Mesenchymal stem cell (in vitro differentiated cells and primary cell): ENCODE measurements at regions not wholly inside any gene's neighbourhood (a gene's known extent, or its start where the extent isn't known, plus 50 kb on each side); places are given as distances from the start of the nearest gene placed in this dataset.

ENCODE experiments used
- DNase-seq: peaks from one replicate; pipeline ENCODE4 v3.0.0-alpha.2; 2013
- H2AFZ ChIP-seq: one replicate; pipeline ENCODE4 v1.6.1; 2013; ENCODE audit warnings: low read depth, mild to moderate bottlenecking, control low read depth, inconsistent platforms, low read length, moderate library complexity
- H2AK5ac ChIP-seq: 2 replicates; pipeline ENCODE4 v1.6.1; 2013; ENCODE audit warnings: low read length, moderate library complexity, mild to moderate bottlenecking, inconsistent platforms; ENCODE audit not compliant: severe bottlenecking
- H2BK120ac ChIP-seq: one replicate; pipeline ENCODE4 v1.6.1; 2013; ENCODE audit warnings: low read depth, mild to moderate bottlenecking, inconsistent platforms, low read length, moderate library complexity
- H2BK12ac ChIP-seq, 2 experiments: one replicate each; pipeline ENCODE4 v1.6.1; 2013; ENCODE audit warnings: inconsistent platforms in 2 of 2, low read length in 2 of 2, mild to moderate bottlenecking in 2 of 2, moderate library complexity in 2 of 2, control low read depth in 1 of 2
- H2BK15ac ChIP-seq: one replicate; pipeline ENCODE4 v1.6.1; 2013; ENCODE audit warnings: mild to moderate bottlenecking, low read depth, inconsistent platforms; ENCODE audit not compliant: poor library complexity, severe bottlenecking
- H2BK5ac ChIP-seq: 2 replicates; pipeline ENCODE4 v1.6.1; 2013; ENCODE audit warnings: low read depth, mild to moderate bottlenecking, low read length, control low read depth, inconsistent platforms; ENCODE audit not compliant: poor library complexity, severe bottlenecking
- H3K14ac ChIP-seq, 2 experiments: one replicate each; pipeline ENCODE4 v1.6.1; 2013; ENCODE audit warnings: inconsistent platforms in 2 of 2, low read length in 2 of 2, control low read depth in 1 of 2, mild to moderate bottlenecking in 1 of 2, moderate library complexity in 1 of 2
- H3K18ac ChIP-seq, 2 experiments: one replicate each; pipeline ENCODE4 v1.6.1; 2013; ENCODE audit warnings: inconsistent platforms in 2 of 2, low read length in 2 of 2, control low read depth in 1 of 2, low read depth in 1 of 2, mild to moderate bottlenecking in 1 of 2
- H3K23ac ChIP-seq, 2 experiments: one replicate each; pipeline ENCODE4 v1.6.1; 2013; ENCODE audit warnings: inconsistent platforms in 2 of 2, low read length in 2 of 2, mild to moderate bottlenecking in 2 of 2, moderate library complexity in 2 of 2, control low read depth in 1 of 2
- H3K27ac ChIP-seq: 2 replicates; pipeline ENCODE4 v1.5.1; 2013; ENCODE audit warnings: mild to moderate bottlenecking, moderate library complexity, low read length, control low read depth, inconsistent platforms; ENCODE audit not compliant: poor library complexity, severe bottlenecking
- H3K27me3 ChIP-seq, 2 experiments: 2 replicates each; pipeline versions ENCODE4 v1.6.1 to v1.7.0; 2013; ENCODE audit warnings: low read length in 2 of 2, mild to moderate bottlenecking in 2 of 2, moderate library complexity in 2 of 2, control low read depth in 1 of 2, inconsistent platforms in 1 of 2; ENCODE audit not compliant: control insufficient read depth in 1 of 2, insufficient read depth in 1 of 2
- H3K36me3 ChIP-seq, 2 experiments: 2 replicates each; pipeline versions ENCODE4 v1.6.1 to v1.7.0; 2013; ENCODE audit warnings: low read length in 2 of 2, control low read depth in 1 of 2, inconsistent platforms in 1 of 2, low read depth in 1 of 2, mild to moderate bottlenecking in 1 of 2; ENCODE audit not compliant: insufficient read depth in 2 of 2, control insufficient read depth in 1 of 2
- H3K4ac ChIP-seq, 2 experiments: one replicate each; pipeline ENCODE4 v1.6.1; 2013; ENCODE audit warnings: inconsistent platforms in 2 of 2, low read length in 2 of 2, mild to moderate bottlenecking in 2 of 2, moderate library complexity in 2 of 2, control low read depth in 1 of 2, low read depth in 1 of 2
- H3K4me1 ChIP-seq: 2 replicates; pipeline ENCODE4 v1.6.1; 2013; ENCODE audit warnings: low read depth, low read length, control low read depth; ENCODE audit not compliant: control insufficient read depth, insufficient read depth
- H3K4me2 ChIP-seq: 2 replicates; pipeline ENCODE4 v1.6.1; 2013; ENCODE audit warnings: low read length, mild to moderate bottlenecking, inconsistent platforms; ENCODE audit not compliant: poor library complexity, severe bottlenecking
- H3K4me3 ChIP-seq, 2 experiments: 2 replicates each; pipeline versions ENCODE4 v1.5.1 to v1.7.0; 2013; ENCODE audit warnings: low read length in 2 of 2, mild to moderate bottlenecking in 2 of 2, control low read depth in 1 of 2, low read depth in 1 of 2; ENCODE audit not compliant: insufficient read depth in 1 of 2
- H3K79me1 ChIP-seq: replicated peaks from 2 replicates; pipeline ENCODE4 v1.6.1; 2013; ENCODE audit warnings: mild to moderate bottlenecking, control low read depth, low read length, inconsistent platforms; ENCODE audit not compliant: poor library complexity, severe bottlenecking
- H3K9ac ChIP-seq: 2 replicates; pipeline ENCODE4 v1.7.0; 2013; ENCODE audit warnings: mild to moderate bottlenecking, low read length, moderate library complexity
- H3K9me3 ChIP-seq: 2 replicates; pipeline ENCODE4 v1.7.0; 2013; ENCODE audit warnings: mild to moderate bottlenecking, low read length; ENCODE audit not compliant: control insufficient read depth
- H4K8ac ChIP-seq: one replicate; pipeline ENCODE4 v1.6.1; 2013; ENCODE audit warnings: inconsistent platforms, mild to moderate bottlenecking, low read length, moderate library complexity
- H4K91ac ChIP-seq: one replicate; pipeline ENCODE4 v1.6.1; 2013; ENCODE audit warnings: mild to moderate bottlenecking, low read length, inconsistent platforms
- WGBS: methylation state at CpG from one replicate; pipeline ENCODE4 v1.1.7; 2013; ENCODE audit warnings: mixed read lengths; 5-methylcytosine and 5-hydroxymethylcytosine counted together

DNA sequence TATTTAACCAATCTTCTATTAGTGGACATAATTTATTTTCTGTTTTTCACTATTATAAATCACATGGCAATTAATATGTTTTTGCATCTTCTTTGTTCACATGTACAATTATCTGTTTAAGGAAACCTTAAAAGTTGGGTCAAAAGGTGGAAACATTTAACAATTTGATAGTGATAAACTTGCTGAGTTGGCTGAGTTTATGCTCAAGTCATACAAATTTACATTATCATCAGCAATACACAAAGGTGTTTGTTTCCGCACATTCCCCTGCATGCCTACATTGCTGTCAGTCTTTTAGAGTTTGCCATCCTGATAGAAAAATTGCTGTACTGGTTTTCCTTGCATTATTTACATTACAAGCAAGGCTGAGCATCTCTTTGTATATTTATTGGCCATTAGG lies 139.5 kb downstream of the KCNRG start:
- Histone ChIP-seq H3K4ac (no peak overlapping the region), H3K14ac (no peak overlapping the region), H2BK15ac (no peak overlapping the region), H3K79me1 (no peaks in the 10 kb centered on the region), H4K8ac (no peak overlapping the region), H3K23ac (no peak overlapping the region), H3K27me3 (no peaks in the 10 kb centered on the region), H2BK5ac (no peak overlapping the region), H3K27ac (no peak overlapping the region), H3K4me2 (no peak overlapping the region), H3K4me3 (no peak overlapping the region), H2AK5ac (no peak overlapping the region), H4K91ac (no peak overlapping the region), H3K4me1 (peaks cover 2% of the 10 kb centered on the region), H2BK12ac (no peak overlapping the region), H3K9me3 (no peaks in the 10 kb centered on the region), H2BK120ac (no peak overlapping the region), H3K18ac (no peak overlapping the region), H2AFZ (no peak overlapping the region), H3K36me3 (no peaks in the 10 kb centered on the region), H3K9ac (no peak overlapping the region)
- 67% methylated on average over 1 of the region's 1 CpG for WGBS
- no peak for DNase-seq

DNA sequence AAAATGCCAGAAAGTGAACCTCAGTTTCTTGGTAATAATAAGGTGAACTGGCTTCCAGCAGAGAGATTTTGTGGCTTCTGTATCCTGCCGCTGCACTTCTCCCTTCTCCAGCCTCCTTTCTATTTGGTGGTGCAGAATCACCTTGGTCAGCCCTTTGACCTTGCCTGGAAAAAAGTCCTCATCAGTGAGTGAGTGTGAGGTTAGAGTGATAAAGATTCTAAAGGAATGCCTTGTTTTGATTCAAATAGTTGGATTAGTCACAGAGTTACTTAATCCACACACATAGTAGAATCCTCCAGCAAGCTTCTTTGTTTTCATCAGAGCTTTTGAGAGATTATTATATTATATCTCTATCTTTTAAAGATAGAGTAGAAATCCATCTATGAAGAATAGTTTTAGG lies 140.9 kb downstream of the KCNRG start:
- peak overlapping the region; percentile 59 for H3K9ac ChIP-seq
- no peak overlapping the region for H2BK15ac ChIP-seq
- no peaks in the 10 kb centered on the region for H3K79me1 ChIP-seq
- no peak overlapping the region for H2AK5ac ChIP-seq
- no peak overlapping the region for H3K23ac ChIP-seq
- H3K4me3 ChIP-seq = no peak overlapping the region
- no peak overlapping the region for H3K4ac ChIP-seq
- H3K14ac ChIP-seq = no peak overlapping the region
- WGBS = no CpG with 5 or more reads among the region's 1 CpG
- no peaks in the 10 kb centered on the region for H3K36me3 ChIP-seq
- H2BK120ac ChIP-seq = no peak overlapping the region
- DNase-seq = peak; percentile 84
- no peak overlapping the region for H4K8ac ChIP-seq
- no peak overlapping the region for H3K27ac ChIP-seq
- H3K4me1 ChIP-seq = peaks cover 2% of the 10 kb centered on the region
- no peaks in the 10 kb centered on the region for H3K9me3 ChIP-seq
- H3K4me2 ChIP-seq = no peak overlapping the region
- no peak overlapping the region for H3K18ac ChIP-seq
- H2BK12ac ChIP-seq = no peak overlapping the region
- no peak overlapping the region for H4K91ac ChIP-seq
- H2BK5ac ChIP-seq = no peak overlapping the region
- H2AFZ ChIP-seq = no peak overlapping the region
- no peaks in the 10 kb centered on the region for H3K27me3 ChIP-seq

DNA sequence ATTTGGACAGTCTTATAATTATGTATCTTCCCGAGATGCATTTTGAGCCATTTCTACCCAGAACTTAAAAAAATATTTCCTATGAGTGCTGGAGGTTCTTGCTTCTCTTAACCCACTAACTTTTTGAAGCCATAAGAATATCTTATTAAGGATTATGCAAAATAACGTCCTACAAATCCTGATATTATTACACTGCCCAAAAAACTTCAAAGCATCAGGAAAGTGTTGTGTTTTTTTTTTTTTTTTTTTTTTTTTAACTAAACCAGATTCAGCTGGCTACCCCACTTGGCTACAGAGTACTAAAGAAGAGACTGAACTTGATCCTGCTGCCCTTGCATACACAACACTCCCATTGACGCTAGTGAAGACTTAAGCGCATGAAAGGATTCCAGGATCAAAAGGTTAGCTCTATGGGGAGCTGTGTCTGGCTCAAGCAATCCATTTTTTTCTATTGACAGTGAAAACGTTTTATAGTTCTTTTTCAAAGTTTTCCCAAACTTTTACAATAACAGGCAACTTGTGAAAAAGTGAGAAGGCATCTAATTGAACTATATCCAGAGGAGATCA lies 141.4 kb downstream of the KCNRG start:
- Histone ChIP-seq H2BK120ac (no peak overlapping the region), H2BK5ac (no peak overlapping the region), H4K91ac (no peak overlapping the region), H3K14ac (no peak overlapping the region), H3K4ac (no peak overlapping the region), H3K18ac (no peak overlapping the region), H3K4me3 (no peak overlapping the region), H2AK5ac (no peak overlapping the region), H3K79me1 (no peaks in the 10 kb centered on the region), H2BK12ac (no peak overlapping the region), H3K4me2 (no peak overlapping the region), H3K36me3 (no peaks in the 10 kb centered on the region), H3K4me1 (peaks cover 2% of the 10 kb centered on the region), H3K9me3 (no peaks in the 10 kb centered on the region), H3K27ac (no peak overlapping the region), H4K8ac (no peak overlapping the region), H3K9ac (peak overlapping the region; percentile 59), H2AFZ (no peak overlapping the region), H3K27me3 (no peaks in the 10 kb centered on the region), H3K23ac (no peak overlapping the region), H2BK15ac (no peak overlapping the region)
- peak; percentile 25 for DNase-seq
- 36% methylated on average over 2 of the region's 5 CpGs for WGBS

DNA sequence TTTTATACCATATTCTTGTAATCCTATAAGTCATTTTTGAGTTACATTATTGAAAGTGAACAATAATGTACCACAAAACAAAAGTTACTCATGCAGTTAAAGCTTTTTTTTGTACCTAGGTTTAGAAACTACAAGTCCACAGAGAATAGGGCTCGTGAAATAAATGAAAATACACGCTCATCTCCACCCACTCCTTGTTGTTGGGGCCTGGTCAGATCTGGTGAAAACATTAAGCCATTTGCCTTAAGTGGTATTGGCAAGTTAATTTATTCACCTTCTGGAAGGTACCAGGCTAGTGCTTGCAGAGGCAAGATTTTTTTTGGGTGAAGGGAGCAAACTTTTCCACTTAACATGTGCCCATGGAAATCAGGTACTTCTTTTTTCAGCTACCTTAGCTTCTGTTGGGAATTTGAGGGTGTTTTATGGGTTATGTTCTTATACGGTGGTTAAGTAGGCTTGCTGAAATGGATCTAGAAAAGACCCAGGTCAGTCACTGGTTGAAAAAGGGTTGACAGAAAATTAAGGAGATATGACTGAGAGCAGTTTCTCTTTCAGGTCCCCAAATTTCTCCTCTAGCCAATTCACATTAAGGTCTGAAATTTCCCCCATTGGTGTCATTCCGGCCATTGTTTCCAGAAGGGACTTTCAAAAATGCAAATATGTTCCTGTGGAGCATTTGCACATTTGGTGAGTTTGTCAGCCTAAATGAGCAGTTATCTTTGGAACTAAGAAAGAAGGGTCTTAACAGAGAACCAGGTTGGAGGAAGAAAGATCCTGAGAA lies 143.3 kb downstream of the KCNRG start:
- Histone ChIP-seq H3K4me2 (no peak overlapping the region), H4K8ac (no peak overlapping the region), H3K4me1 (peaks cover 2% of the 10 kb centered on the region), H2BK12ac (no peak overlapping the region), H3K36me3 (no peaks in the 10 kb centered on the region), H3K4me3 (no peak overlapping the region), H2BK120ac (no peak overlapping the region), H3K9ac (no peak overlapping the region), H3K27ac (no peak overlapping the region), H2BK5ac (no peak overlapping the region), H2AFZ (no peak overlapping the region), H3K79me1 (no peaks in the 10 kb centered on the region), H3K14ac (no peak overlapping the region), H3K18ac (no peak overlapping the region), H3K9me3 (no peaks in the 10 kb centered on the region), H3K23ac (no peak overlapping the region), H2AK5ac (no peak overlapping the region), H4K91ac (no peak overlapping the region), H3K27me3 (no peaks in the 10 kb centered on the region), H2BK15ac (no peak overlapping the region), H3K4ac (no peak overlapping the region)
- WGBS = 94% methylated on average over 4 of the region's 4 CpGs
- no peak for DNase-seq
